Heart left ventricle (tissue), 13 donors: ENCODE measurements at regions not wholly inside any gene's neighbourhood (a gene's known extent, or its start where the extent isn't known, plus 50 kb on each side); places are given as distances from the start of the nearest gene placed in this dataset.

ENCODE experiments used
- CTCF ChIP-seq, 12 donors: fragments of 200-600 bp; sonication (generic) in 4 of 12; IDR thresholded peaks; one replicate each; pipeline versions ENCODE4 v1.5.0 to v1.8.0; 2018 to 2022; ENCODE audit warnings: antibody characterized with exemption in 12 of 12, mild to moderate bottlenecking in 5 of 12
- POLR2A ChIP-seq, 2 donors: fragments of 450-650 bp; IDR thresholded peaks; one replicate each; pipeline ENCODE4 v1.6.1; 2017; ENCODE audit warnings: antibody characterized with exemption in 2 of 2, mild to moderate bottlenecking in 2 of 2, moderate library complexity in 2 of 2
- donor health status: ischemic (EF 13 %, LVEDD 7.1; RV severe dilation, severe dysfunction).
- donor health status: DM: no; HTN: yes; CAD: no.
- donor health status: DM: no; HTN: no; CAD: no.
- donor health status: ischemic (EF 25% LVEDD 6.9; RV normal size, moderate dysfunction).
- donor health status: ischemic (EF 25% LVEDD 5.7; RV mildly dilated, moderate dysfunction).
- donor health status: ischemic (EF 35%, LVEDD 5.7; RV mildly dilated, moderate dysfunction).
- donor health status: nonischemic (EF 11% LVEDD 7.7; RV severe dilation, severe dysfunction).
- donor health status: DM: yes; HTN: yes; CAD: no.
- donor health status: PGD.
- donor health status: ischemic (EF 29% LVEDD 5.4; RV normal size, mild dysfunction).
- donor health status: nonischemic (EF 23%, LVEDD 6.1; RV moderate dilation, normal function).

GRCh38 chr17:27945333-27945616 is 52.1 kb upstream of the LYRM9 start:
- no peak for TF ChIP-seq POLR2A (IDR thresholded peaks at IDR 0.05)
- no peak for TF ChIP-seq CTCF (IDR thresholded peaks at IDR 0.05)
